DND-41 (cell line): ENCODE measurements at regions not wholly inside any gene's neighbourhood (a gene's known extent, or its start where the extent isn't known, plus 50 kb on each side); places are given as distances from the start of the nearest gene placed in this dataset.

Experiments
- ATAC-seq: fragments of 200-7000 bp; cut with Tn5 transposase; 3 replicates; pipeline ENCODE4 v1.9.1; 2021; ENCODE audit warnings: low read depth; ENCODE audit not compliant: insufficient read depth
- DNase-seq: peaks from one replicate; pipeline ENCODE4 v3.0.0-alpha.2; 2020
- H2AFZ ChIP-seq: 2 replicates; pipeline ENCODE4 v1.6.0; 2012; ENCODE audit warnings: low read depth, low read length
- H3K27ac ChIP-seq: 2 replicates; pipeline ENCODE4 v1.5.1; 2012; ENCODE audit warnings: low read length, inconsistent platforms
- H3K27me3 ChIP-seq: fragments of 200-600 bp; sonication (generic); 2 replicates; pipeline ENCODE4 v1.6.0; 2012; ENCODE audit warnings: low read length, mild to moderate bottlenecking, inconsistent platforms; ENCODE audit not compliant: insufficient read depth, poor library complexity
- H3K36me3 ChIP-seq: 2 replicates; pipeline ENCODE4 v1.5.1; 2012; ENCODE audit warnings: low read length, inconsistent platforms; ENCODE audit not compliant: insufficient read depth
- H3K4me1 ChIP-seq: 2 replicates; pipeline ENCODE4 v1.5.1; 2012; ENCODE audit warnings: mild to moderate bottlenecking, low read length; ENCODE audit not compliant: insufficient read depth
- H3K4me2 ChIP-seq: 2 replicates; pipeline ENCODE4 v1.6.0; 2012; ENCODE audit warnings: mild to moderate bottlenecking, moderate library complexity, low read length, inconsistent platforms; ENCODE audit not compliant: insufficient read depth
- H3K4me3 ChIP-seq, 2 experiments: fragments of 200-600 bp in 1 of 2; shearing (Covaris generic) in 1 of 2; 2 replicates each; pipeline ENCODE4 v1.5.1; 2012 to 2016; ENCODE audit warnings: inconsistent platforms in 2 of 2, low read length in 2 of 2, mild to moderate bottlenecking in 2 of 2, low read depth in 1 of 2, moderate library complexity in 1 of 2
- H3K79me2 ChIP-seq: 2 replicates; pipeline ENCODE4 v1.6.0; 2012; ENCODE audit warnings: low read length, inconsistent platforms; ENCODE audit not compliant: insufficient read depth
- H3K9ac ChIP-seq: 2 replicates; pipeline ENCODE4 v1.6.0; 2012; ENCODE audit warnings: low read depth, mild to moderate bottlenecking, inconsistent platforms, low read length, moderate library complexity
- H3K9me3 ChIP-seq: 2 replicates; pipeline ENCODE4 v1.5.1; 2012; ENCODE audit warnings: low read length, moderate library complexity, mild to moderate bottlenecking, inconsistent platforms; ENCODE audit not compliant: insufficient read depth, severe bottlenecking
- H4K20me1 ChIP-seq: 2 replicates; pipeline ENCODE4 v1.6.0; 2012; ENCODE audit warnings: low read length; ENCODE audit not compliant: insufficient read depth
- EZH2 ChIP-seq: IDR thresholded peaks from 3 replicates; pipeline ENCODE4 v1.6.1; 2012; ENCODE audit warnings: borderline replicate concordance, low read depth, mild to moderate bottlenecking, moderate library complexity, low read length, inconsistent platforms; ENCODE audit not compliant: severe bottlenecking
- TF ChIP-seq, protein P1 (sequence below): IDR thresholded peaks from 2 replicates; pipeline ENCODE4 v1.5.1; 2012; ENCODE audit warnings: borderline replicate concordance, low read length, moderate library complexity, mild to moderate bottlenecking; ENCODE audit not compliant: poor library complexity, severe bottlenecking; ENCODE audit errors: extremely low read depth

- Histone ChIP-seq H3K79me2 (no peaks in the 10 kb centered on the region), H3K27me3 (no peaks in the 10 kb centered on the region), H3K4me1 (no peaks in the 10 kb centered on the region), H2AFZ (no peak overlapping the region), H3K9ac (no peak overlapping the region), H4K20me1 (no peaks in the 10 kb centered on the region), H3K4me2 (no peak overlapping the region), H3K4me3 (no peak overlapping the region), H3K36me3 (no peaks in the 10 kb centered on the region), H3K9me3 (no peaks in the 10 kb centered on the region), H3K27ac (no peak overlapping the region)
- TF ChIP-seq, protein P1, sequence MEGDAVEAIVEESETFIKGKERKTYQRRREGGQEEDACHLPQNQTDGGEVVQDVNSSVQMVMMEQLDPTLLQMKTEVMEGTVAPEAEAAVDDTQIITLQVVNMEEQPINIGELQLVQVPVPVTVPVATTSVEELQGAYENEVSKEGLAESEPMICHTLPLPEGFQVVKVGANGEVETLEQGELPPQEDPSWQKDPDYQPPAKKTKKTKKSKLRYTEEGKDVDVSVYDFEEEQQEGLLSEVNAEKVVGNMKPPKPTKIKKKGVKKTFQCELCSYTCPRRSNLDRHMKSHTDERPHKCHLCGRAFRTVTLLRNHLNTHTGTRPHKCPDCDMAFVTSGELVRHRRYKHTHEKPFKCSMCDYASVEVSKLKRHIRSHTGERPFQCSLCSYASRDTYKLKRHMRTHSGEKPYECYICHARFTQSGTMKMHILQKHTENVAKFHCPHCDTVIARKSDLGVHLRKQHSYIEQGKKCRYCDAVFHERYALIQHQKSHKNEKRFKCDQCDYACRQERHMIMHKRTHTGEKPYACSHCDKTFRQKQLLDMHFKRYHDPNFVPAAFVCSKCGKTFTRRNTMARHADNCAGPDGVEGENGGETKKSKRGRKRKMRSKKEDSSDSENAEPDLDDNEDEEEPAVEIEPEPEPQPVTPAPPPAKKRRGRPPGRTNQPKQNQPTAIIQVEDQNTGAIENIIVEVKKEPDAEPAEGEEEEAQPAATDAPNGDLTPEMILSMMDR, result no peak
- no peak for TF ChIP-seq EZH2
- ATAC-seq, result no peak
- DNase-seq, result no peak
Measured at GRCh38 chr9:79501546-79501945, 70.2 kb upstream of the TLE4 start.

DNA sequence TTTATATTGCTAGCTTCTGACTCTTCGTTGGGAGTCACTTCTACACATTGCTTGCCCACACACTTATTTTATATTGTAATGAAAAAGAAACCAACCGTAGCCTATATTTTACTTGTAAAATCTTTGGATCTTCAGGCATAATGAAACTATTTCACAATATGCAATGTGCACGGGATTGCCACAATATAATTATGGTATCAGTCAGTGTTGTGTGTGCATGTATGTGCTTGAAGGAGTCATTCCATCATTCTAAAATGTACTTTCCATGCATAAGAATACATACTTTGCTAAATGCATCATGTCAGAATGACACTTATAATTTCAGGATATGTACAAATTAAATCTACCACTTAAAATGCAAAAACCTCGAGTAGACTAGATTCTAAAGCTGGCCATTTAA is 64.0 kb upstream of the TLE4 start:
- DNase-seq, result no peak
- H3K4me2 ChIP-seq, result no peak overlapping the region
- no peak overlapping the region for H2AFZ ChIP-seq

DNA sequence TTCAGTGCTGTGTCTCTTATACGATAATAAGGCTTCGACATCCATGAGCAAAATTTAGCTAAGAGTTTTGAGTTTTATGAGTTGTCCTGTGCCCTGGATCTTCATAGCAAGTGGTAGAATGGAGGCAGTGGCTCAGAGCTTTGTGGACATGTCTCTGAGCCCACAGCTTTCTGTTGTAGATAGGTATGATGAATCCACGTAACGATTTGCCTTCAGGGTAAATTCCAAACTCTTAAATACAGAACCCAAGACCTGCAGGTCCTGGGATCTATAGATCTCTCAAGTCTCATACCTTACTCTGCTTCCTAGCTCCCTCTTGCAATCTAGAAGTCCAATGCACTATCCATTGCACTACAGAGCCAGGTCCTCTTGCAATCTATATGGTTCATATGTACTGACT is 59.5 kb upstream of the TLE4 start:
- H3K9ac ChIP-seq, result no peak overlapping the region
- H3K4me2 ChIP-seq, result no peak overlapping the region
- H3K4me1 ChIP-seq, result no peaks in the 10 kb centered on the region
- no peak for TF ChIP-seq EZH2
- TF ChIP-seq, protein P1, result no peak
- no peaks in the 10 kb centered on the region for H4K20me1 ChIP-seq
- H3K4me3 ChIP-seq, result no peak overlapping the region
- no peak overlapping the region for H2AFZ ChIP-seq
- ATAC-seq, result no peak
- no peaks in the 10 kb centered on the region for H3K9me3 ChIP-seq
- no peak for DNase-seq
- H3K27me3 ChIP-seq, result no peaks in the 10 kb centered on the region
- H3K79me2 ChIP-seq, result no peaks in the 10 kb centered on the region
- no peak overlapping the region for H3K27ac ChIP-seq
- H3K36me3 ChIP-seq, result no peaks in the 10 kb centered on the region

More for the DNA sequence above, 64.0 kb upstream of the TLE4 start:
- Histone ChIP-seq H3K79me2 (no peaks in the 10 kb centered on the region), H3K27me3 (no peaks in the 10 kb centered on the region), H3K4me1 (no peaks in the 10 kb centered on the region), H3K9ac (no peak overlapping the region), H3K9me3 (no peaks in the 10 kb centered on the region), H3K36me3 (no peaks in the 10 kb centered on the region), H4K20me1 (no peaks in the 10 kb centered on the region), H3K4me3 (no peak overlapping the region), H3K27ac (no peak overlapping the region)
- TF ChIP-seq, protein P1, result no peak
- no peak for TF ChIP-seq EZH2
- ATAC-seq, result no peak
